Uterus (tissue), 3 donors: ENCODE measurements at regions not wholly inside any gene's neighbourhood (a gene's known extent, or its start where the extent isn't known, plus 50 kb on each side); places are given as distances from the start of the nearest gene placed in this dataset.
"Not testable (repeated sequence)": the region's sequence is repeated elsewhere in the genome, so short reads cannot be mapped to it uniquely, and the experiment has no call there.

ENCODE experiments used
- DNase-seq, 2 donors: peaks; one replicate each; pipeline ENCODE4 v3.0.0-alpha.2; 2019 to 2020
- H3K27ac ChIP-seq, 2 donors: fragments of 200-600 bp; sonication (generic); 1 replicate in 1 of 2; 2 replicates in 1 of 2; pipeline ENCODE4 v1.5.1; 2016 to 2018
- H3K27me3 ChIP-seq, 2 donors: fragments of 200-600 bp; sonication (generic); one replicate each; pipeline ENCODE4 v1.5.1; 2018 to 2019; ENCODE audit warnings: control low read depth in 1 of 2
- H3K36me3 ChIP-seq, 2 donors: fragments of 200-600 bp; sonication (generic); one replicate each; pipeline ENCODE4 v1.5.1; 2019; ENCODE audit warnings: control low read depth in 1 of 2
- H3K4me1 ChIP-seq, 2 donors: fragments of 200-600 bp; sonication (generic); one replicate each; pipeline ENCODE4 v1.5.1; 2018 to 2019; ENCODE audit warnings: control low read depth in 1 of 2
- H3K4me3 ChIP-seq, 2 donors: fragments of 200-600 bp; sonication (generic); 1 replicate in 1 of 2; 2 replicates in 1 of 2; pipeline ENCODE4 v1.5.1; 2018 to 2019; ENCODE audit warnings: mild to moderate bottlenecking in 1 of 2
- H3K9me3 ChIP-seq, 2 donors: fragments of 200-600 bp; sonication (generic); one replicate each; pipeline ENCODE4 v1.5.1; 2019; ENCODE audit warnings: control low read depth in 1 of 2
- CTCF ChIP-seq, 4 experiments: fragments of 200-600 bp in 2 of 4; fragments of 450-650 bp in 2 of 4; sonication (generic) in 2 of 4; IDR thresholded peaks; one replicate each; pipeline ENCODE4 v1.5.1; 2016 to 2019; ENCODE audit warnings: antibody characterized with exemption in 4 of 4, mild to moderate bottlenecking in 2 of 4, moderate library complexity in 1 of 4
- POLR2A ChIP-seq, 2 donors: fragments of 450-650 bp; IDR thresholded peaks; one replicate each; pipeline ENCODE4 v1.6.1; 2016; ENCODE audit warnings: antibody characterized with exemption in 2 of 2, mild to moderate bottlenecking in 1 of 2, moderate library complexity in 1 of 2
- intact Hi-C: fragments of 100-400 bp; cut with DNase I; formaldehyde crosslinking; loops from one replicate; pipeline ENCODE4 v1.15.1; 2023; ENCODE audit warnings: low total_unique reads
- donor health status: DM: yes; HTN: yes; CAD: no.

GRCh38 chr20:43385914-43386313 lies 71.8 kb upstream of the SRSF6 start:
- no peaks in the 10 kb centered on the region for H3K27me3 ChIP-seq
- H3K4me1 ChIP-seq: no peaks in the 10 kb centered on the region
- DNase-seq: no peak
- no peaks in the 10 kb centered on the region for H3K36me3 ChIP-seq
- no peaks in the 10 kb centered on the region for H3K9me3 ChIP-seq
- intact Hi-C loops: no loop called here
- no peak for TF ChIP-seq CTCF (IDR thresholded peaks at IDR 0.05)
- no peak for TF ChIP-seq POLR2A (IDR thresholded peaks at IDR 0.05)
- no peak overlapping the region for H3K4me3 ChIP-seq
- no peak overlapping the region for H3K27ac ChIP-seq

GRCh38 chr20:43384101-43384940 lies 73.4 kb upstream of the SRSF6 start:
- TF ChIP-seq CTCF (IDR thresholded peaks at IDR 0.05) (no peak), POLR2A (IDR thresholded peaks at IDR 0.05) (no peak)
- Histone ChIP-seq H3K9me3 (no peaks in the 10 kb centered on the region), H3K4me3 (no peak overlapping the region), H3K27ac (no peak overlapping the region), H3K27me3 (no peaks in the 10 kb centered on the region), H3K4me1 (no peaks in the 10 kb centered on the region), H3K36me3 (no peaks in the 10 kb centered on the region)
- intact Hi-C loops: no loop called here
- no peak for DNase-seq

GRCh38 chr20:43383026-43383795 lies 74.5 kb upstream of the SRSF6 start:
- no peaks in the 10 kb centered on the region for H3K9me3 ChIP-seq
- no peaks in the 10 kb centered on the region for H3K4me1 ChIP-seq
- H3K27ac ChIP-seq: no peak overlapping the region
- intact Hi-C loops: no loop called here
- no peaks in the 10 kb centered on the region for H3K36me3 ChIP-seq
- TF ChIP-seq CTCF (IDR thresholded peaks at IDR 0.05): no peak
- no peak for TF ChIP-seq POLR2A (IDR thresholded peaks at IDR 0.05)
- no peak overlapping the region for H3K4me3 ChIP-seq
- no peaks in the 10 kb centered on the region for H3K27me3 ChIP-seq
- no peak for DNase-seq

- H3K27me3 ChIP-seq, intact Hi-C loops, H3K27ac ChIP-seq, DNase-seq, H3K36me3 ChIP-seq, H3K9me3 ChIP-seq, H3K4me1 ChIP-seq, H3K4me3 ChIP-seq: not testable (repeated sequence)
Measured at GRCh38 chr20:43382135-43382534, 75.6 kb upstream of the SRSF6 start.

- H3K27me3 ChIP-seq, DNase-seq, H3K9me3 ChIP-seq, H3K27ac ChIP-seq, intact Hi-C loops, H3K36me3 ChIP-seq, H3K4me3 ChIP-seq, H3K4me1 ChIP-seq: not testable (repeated sequence)
Measured at GRCh38 chr20:43381533-43381932, 76.2 kb upstream of the SRSF6 start.

GRCh38 chr20:43379239-43379917 lies 78.3 kb upstream of the SRSF6 start:
- intact Hi-C loops: no loop called here
- no peaks in the 10 kb centered on the region for H3K27me3 ChIP-seq
- no peaks in the 10 kb centered on the region for H3K36me3 ChIP-seq
- H3K27ac ChIP-seq: no peak overlapping the region
- no peaks in the 10 kb centered on the region for H3K9me3 ChIP-seq
- no peak overlapping the region for H3K4me3 ChIP-seq
- no peak for DNase-seq
- TF ChIP-seq POLR2A (IDR thresholded peaks at IDR 0.05) (no peak), CTCF (IDR thresholded peaks at IDR 0.05) (no peak)
- no peaks in the 10 kb centered on the region for H3K4me1 ChIP-seq
